Aorta (tissue), 5 donors: ENCODE measurements at regions not wholly inside any gene's neighbourhood (a gene's known extent, or its start where the extent isn't known, plus 50 kb on each side); places are given as distances from the start of the nearest gene placed in this dataset.

ENCODE experiments used
- ATAC-seq: fragments of 200-7000 bp; cut with Tn5 transposase; one replicate; pipeline ENCODE4 v1.9.1; 2022; ENCODE audit warnings: moderate library complexity; ENCODE audit not compliant: low FRiP score
- DNase-seq, 2 donors: peaks; one replicate each; pipeline ENCODE4 v3.0.0-alpha.2; 2020
- H3K27ac ChIP-seq, 2 donors: one replicate each; pipeline ENCODE4 v1.5.1; 2013; ENCODE audit warnings: low read length in 2 of 2, mild to moderate bottlenecking in 2 of 2, moderate library complexity in 2 of 2, control low read depth in 1 of 2, inconsistent platforms in 1 of 2, low read depth in 1 of 2
- H3K27me3 ChIP-seq, 2 donors: one replicate each; pipeline ENCODE4 v1.6.1; 2013; ENCODE audit warnings: control low read depth in 1 of 2, low read length in 1 of 2, mild to moderate bottlenecking in 1 of 2, moderate library complexity in 1 of 2; ENCODE audit not compliant: insufficient read depth in 2 of 2, control insufficient read depth in 1 of 2
- H3K36me3 ChIP-seq, 2 donors: one replicate each; pipeline ENCODE4 v1.6.1; 2013; ENCODE audit warnings: control low read depth in 1 of 2, low read length in 1 of 2, mild to moderate bottlenecking in 1 of 2; ENCODE audit not compliant: insufficient read depth in 2 of 2, control insufficient read depth in 1 of 2
- H3K4me1 ChIP-seq, 2 donors: one replicate each; pipeline ENCODE4 v1.6.1; 2013; ENCODE audit warnings: low read length in 2 of 2, control low read depth in 1 of 2, mild to moderate bottlenecking in 1 of 2, moderate library complexity in 1 of 2; ENCODE audit not compliant: insufficient read depth in 2 of 2, control insufficient read depth in 1 of 2
- H3K4me3 ChIP-seq, 2 donors: one replicate each; pipeline ENCODE4 v1.5.1; 2013; ENCODE audit warnings: low read length in 2 of 2, control low read depth in 1 of 2, mild to moderate bottlenecking in 1 of 2
- H3K9me3 ChIP-seq: one replicate; pipeline ENCODE4 v1.6.1; 2013; ENCODE audit warnings: mild to moderate bottlenecking, low read length; ENCODE audit not compliant: control insufficient read depth
- WGBS, 2 donors: extraction: QIAGEN DNeasy Blood & Tissue Kit; methylation state at CpG; one replicate each; pipeline ENCODE4 v1.1.7; 2013; 5-methylcytosine and 5-hydroxymethylcytosine counted together
- intact Hi-C, 2 donors: fragments of 100-400 bp; cut with DNase I; formaldehyde crosslinking; loops; one replicate each; pipeline versions ENCODE4 v1.14.2 to v1.15.0; 2022
- donor health status: healthy with polysubstance abuse.
- donor health status: Bipolar disorder and iron deficiency.
- donor health status: DM: no; HTN: no; CAD: no.
- donor health status: DM: no; HTN: no; CAD: no.
- donor health status: DM: yes; HTN: yes; CAD: no.

DNA sequence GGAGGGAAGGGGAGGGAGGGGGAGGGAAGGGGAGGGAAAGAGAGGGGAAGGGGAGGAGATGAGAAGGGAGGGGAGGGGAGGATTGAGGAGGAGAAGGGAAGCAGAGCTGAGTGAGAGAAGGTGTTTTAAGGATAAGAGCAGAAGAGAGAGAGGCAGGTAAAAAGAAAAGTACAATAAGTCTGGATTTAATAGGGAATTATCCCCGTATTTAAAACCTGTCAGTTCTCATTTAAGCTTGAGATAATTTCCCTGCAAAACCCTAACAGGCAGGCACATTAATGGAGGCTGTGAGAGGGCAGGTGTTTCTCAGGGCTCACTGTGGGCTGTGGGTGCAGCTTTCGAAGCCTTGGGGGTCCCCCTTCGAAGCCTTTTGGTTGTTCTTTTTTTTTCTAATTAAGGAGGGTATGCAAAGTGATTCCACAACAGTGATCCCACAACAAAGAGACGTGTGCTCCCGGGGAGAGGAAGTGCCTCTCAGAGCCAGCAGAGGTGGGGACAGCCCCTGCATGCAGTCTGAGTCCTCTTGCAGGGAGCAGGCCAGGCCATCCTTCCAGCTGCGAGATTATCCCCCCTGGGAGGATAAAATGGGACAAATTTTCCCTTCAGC lies 317.9 kb upstream of the IRX1 start:
- no peaks in the 10 kb centered on the region for H3K27me3 ChIP-seq
- no peaks in the 10 kb centered on the region for H3K36me3 ChIP-seq
- H3K4me3 ChIP-seq: no peak overlapping the region
- 12 to 13% methylated on average over 6 of the region's 6 CpGs for WGBS, 2 donors
- H3K4me1 ChIP-seq: no peaks in the 10 kb centered on the region
- no peak overlapping the region for H3K27ac ChIP-seq
- intact Hi-C loops: no loop called here
- DNase-seq (no peak), ATAC-seq (no peak)
- peaks cover 2% of the 10 kb centered on the region for H3K9me3 ChIP-seq

DNA sequence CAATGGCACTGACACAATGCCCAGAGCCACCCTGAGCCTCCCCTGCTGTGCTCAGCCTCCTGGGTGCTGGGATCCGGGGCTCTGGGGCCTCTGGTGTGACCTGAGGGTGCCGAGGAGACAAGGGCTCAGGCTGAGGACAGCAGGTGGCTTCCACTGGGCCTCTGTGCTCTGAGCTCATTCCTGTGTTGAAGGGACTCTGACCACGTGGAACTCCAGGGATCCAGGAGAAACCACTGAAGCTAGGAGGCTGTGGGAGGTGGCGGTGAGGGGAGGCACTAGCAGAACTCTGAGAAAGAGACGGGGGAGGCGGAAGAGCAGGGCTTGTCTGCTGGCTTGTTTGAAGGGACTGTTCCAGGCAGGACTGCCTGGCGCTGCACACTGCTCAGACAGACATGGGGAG lies 318.7 kb upstream of the IRX1 start:
- H3K27me3 ChIP-seq: no peaks in the 10 kb centered on the region
- no peaks in the 10 kb centered on the region for H3K36me3 ChIP-seq
- ATAC-seq (no peak), DNase-seq (no peak)
- intact Hi-C loops: no loop called here
- H3K27ac ChIP-seq: no peak overlapping the region
- no peaks in the 10 kb centered on the region for H3K4me1 ChIP-seq
- H3K9me3 ChIP-seq: peaks cover 3% of the 10 kb centered on the region
- no peak overlapping the region for H3K4me3 ChIP-seq
- WGBS, 2 donors: 48 to 62% methylated on average over 7 of the region's 7 CpGs

DNA sequence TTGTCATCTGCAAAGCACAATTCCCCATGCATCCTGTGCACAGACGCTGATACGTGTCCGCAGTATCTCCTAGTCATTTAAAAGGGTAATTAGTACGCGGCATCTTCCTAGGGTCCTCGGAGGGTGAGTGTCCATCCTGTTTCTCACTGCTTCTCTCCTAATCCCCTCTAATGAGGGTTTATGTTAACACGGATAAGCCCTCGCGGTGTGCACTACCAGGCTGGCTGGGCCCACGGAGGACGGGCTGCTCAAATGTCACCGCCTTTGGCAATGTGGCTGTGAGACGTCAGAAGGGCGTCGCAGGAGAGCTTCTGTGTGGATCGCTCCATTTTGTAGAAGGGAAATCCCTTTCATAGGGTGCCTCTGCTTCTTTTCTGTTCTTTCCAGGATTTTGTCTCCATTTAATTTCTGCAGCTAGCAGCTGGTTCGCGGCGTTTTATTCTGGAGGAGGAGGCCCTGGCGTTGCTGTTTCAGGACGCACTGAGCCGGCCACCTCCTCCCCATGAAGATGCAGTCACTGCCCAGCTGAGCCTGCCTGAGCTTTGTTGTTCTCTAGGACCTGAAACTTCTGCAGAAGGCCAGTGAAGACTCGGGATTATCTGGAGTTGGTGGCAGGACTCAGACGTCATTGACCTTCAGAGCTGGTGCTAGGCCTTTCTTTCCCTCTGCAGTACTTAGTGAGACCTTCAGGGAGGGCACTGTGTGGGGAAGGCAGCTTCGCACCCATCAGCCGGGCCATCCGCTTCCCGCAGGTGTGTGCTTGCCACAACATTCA lies 326.1 kb upstream of the IRX1 start:
- H3K27me3 ChIP-seq: no peaks in the 10 kb centered on the region
- 80% methylated on average over 28 of the region's 28 CpGs for WGBS, 2 donors
- ATAC-seq: no peak
- peaks cover 3% of the 10 kb centered on the region for H3K9me3 ChIP-seq
- H3K36me3 ChIP-seq: no peaks in the 10 kb centered on the region
- intact Hi-C loops: no loop called here
- no peak overlapping the region for H3K4me3 ChIP-seq
- H3K4me1 ChIP-seq: no peaks in the 10 kb centered on the region
- DNase-seq: no peak
- no peak overlapping the region for H3K27ac ChIP-seq

DNA sequence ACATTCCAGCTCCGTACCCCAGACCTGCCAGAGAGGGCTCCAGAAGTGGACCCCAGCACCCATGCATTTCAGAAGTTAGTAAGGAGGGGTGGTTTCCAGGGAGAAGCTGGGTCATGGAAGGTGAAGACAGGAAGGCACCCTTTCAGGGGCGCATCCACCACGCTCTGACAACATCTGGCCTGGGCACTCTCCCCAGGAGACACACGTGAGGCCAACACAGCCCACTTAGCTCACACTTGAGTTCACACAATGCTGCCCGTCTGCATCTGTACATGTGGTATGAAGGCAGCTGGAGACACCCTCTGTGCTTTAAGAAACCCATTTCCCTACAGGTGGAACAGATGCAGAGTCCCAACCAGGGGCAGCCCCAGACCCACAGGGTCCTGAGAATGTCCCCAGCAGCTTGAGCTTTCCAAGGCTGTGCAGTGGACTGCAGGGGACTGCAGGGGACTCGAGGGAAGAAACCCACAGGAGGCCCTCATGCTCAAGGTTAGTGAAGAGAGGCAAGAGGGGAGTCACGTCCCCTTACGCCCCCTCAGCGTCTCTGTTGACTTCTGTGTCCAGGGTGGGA lies 326.8 kb upstream of the IRX1 start:
- no peak overlapping the region for H3K4me3 ChIP-seq
- intact Hi-C loops: no loop called here

DNA sequence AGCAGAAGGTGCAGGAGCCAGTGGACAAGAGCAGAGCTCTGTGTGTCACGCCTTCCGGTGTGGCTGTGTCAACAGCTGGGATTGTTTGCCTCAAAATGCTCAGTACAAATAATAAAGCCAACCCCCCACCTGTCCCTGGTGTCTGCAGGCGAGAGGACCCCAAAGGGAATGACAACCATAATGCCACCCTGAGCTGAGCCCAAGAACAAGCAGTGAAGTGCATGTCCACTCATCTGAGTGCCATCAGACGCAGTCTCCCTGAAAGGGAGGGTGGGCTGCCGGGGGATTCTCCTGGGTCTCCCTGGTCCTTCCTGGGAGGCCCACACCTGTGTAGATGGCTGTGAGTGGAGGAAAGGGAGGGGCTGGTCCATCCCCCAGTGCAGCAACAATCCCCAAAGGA lies 328.8 kb upstream of the IRX1 start:
- Histone ChIP-seq H3K27ac (no peak overlapping the region), H3K27me3 (no peaks in the 10 kb centered on the region), H3K4me1 (no peaks in the 10 kb centered on the region), H3K9me3 (no peaks in the 10 kb centered on the region), H3K4me3 (no peak overlapping the region), H3K36me3 (no peaks in the 10 kb centered on the region)
- WGBS, 2 donors: 87 to 90% methylated on average over 5 of the region's 5 CpGs
- ATAC-seq: no peak
- intact Hi-C loops: no loop called here
- DNase-seq: no peak

More for the DNA sequence above, 326.8 kb upstream of the IRX1 start:
- peaks cover 2% of the 10 kb centered on the region for H3K9me3 ChIP-seq
- no peaks in the 10 kb centered on the region for H3K36me3 ChIP-seq
- no peak for ATAC-seq
- no peak overlapping the region for H3K27ac ChIP-seq
- WGBS, 2 donors: 74% methylated on average over 9 of the region's 9 CpGs
- no peak for DNase-seq
- no peaks in the 10 kb centered on the region for H3K27me3 ChIP-seq
- no peaks in the 10 kb centered on the region for H3K4me1 ChIP-seq

DNA sequence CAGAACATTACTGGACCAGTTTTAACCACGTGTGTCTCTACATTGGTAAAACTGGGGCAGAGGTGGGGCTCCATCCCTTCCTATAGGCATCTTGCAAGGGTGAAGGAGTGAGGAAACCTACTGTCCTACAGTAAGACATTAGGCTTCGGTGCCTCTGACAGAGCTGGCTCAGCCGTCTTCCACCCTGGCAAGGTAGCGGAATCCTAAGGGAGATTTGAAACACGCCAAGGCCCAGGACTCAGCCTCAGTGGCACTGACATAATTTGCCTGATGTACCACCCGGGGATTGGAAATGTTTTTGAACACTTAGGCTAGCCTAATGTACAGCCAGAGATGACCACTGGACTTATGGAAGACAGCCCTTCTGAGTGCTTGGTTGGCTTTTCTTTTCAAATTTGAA lies 329.7 kb upstream of the IRX1 start:
- intact Hi-C loops: no loop called here
- H3K9me3 ChIP-seq: no peaks in the 10 kb centered on the region
- no peaks in the 10 kb centered on the region for H3K27me3 ChIP-seq
- DNase-seq: no peak
- WGBS, 2 donors: 74 to 80% methylated on average over 6 of the region's 6 CpGs
- no peak for ATAC-seq
- H3K4me3 ChIP-seq: no peak overlapping the region
- H3K36me3 ChIP-seq: no peaks in the 10 kb centered on the region
- H3K4me1 ChIP-seq: no peaks in the 10 kb centered on the region
- H3K27ac ChIP-seq: no peak overlapping the region

DNA sequence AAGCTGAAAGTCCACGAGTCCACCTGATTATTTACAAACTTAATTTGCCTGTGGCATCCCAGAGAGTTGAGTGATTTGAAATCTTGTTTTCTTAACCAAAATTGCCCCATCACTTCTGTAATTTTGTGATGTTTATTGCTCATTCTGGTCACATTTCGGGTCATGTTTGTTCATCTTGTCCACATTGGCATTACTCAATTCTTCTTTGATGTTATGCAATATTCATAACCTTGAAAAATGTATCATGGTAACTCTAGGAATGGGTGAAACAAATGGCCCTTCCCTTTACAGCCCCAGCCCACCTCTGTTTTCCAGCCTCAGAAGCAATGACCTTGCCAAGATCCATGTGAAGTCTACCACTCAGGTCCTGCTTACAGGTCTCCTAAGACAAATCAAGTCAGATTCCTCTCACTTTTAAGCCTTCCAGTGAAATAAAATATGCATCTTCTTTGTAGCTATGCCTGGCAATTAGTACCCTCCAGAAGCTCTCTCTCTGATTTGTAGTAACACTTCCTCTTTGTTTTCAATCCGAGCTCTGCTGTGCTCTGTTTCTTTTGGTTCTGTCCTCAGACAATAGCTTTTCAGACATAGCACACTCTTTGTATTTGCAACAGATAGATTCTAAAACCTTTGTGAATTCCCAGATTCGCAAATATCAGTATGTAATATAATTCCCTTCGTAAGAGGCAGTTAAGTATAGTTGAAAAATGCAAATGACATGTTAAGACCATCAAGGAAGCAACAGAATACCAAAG lies 330.3 kb upstream of the IRX1 start:
- WGBS, 2 donors: 67 to 72% methylated on average over 5 of the region's 5 CpGs

DNA sequence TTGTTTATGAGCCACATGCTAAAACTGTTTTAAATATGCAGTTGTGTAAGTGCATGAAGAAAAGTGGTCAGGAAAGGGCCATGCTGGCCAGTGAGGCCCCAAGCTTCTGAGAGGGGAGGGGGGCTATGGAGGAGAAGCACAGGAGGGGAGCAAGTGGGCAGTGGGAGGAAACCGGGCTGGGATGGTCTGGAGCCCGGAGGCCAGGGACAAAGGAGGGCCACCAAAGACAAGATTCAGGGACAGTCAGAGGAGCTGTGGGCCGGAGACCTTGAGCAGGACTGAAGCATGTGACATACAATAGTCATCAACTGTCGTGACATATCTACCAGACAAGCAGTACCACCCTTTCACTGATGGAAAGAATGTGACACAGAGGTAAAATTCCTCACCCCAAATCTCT lies 333.2 kb upstream of the IRX1 start:
- ATAC-seq (no peak), DNase-seq (no peak)
- H3K27me3 ChIP-seq: no peaks in the 10 kb centered on the region
- no peak overlapping the region for H3K27ac ChIP-seq
- 70 to 79% methylated on average over 4 of the region's 4 CpGs for WGBS, 2 donors
- no peaks in the 10 kb centered on the region for H3K9me3 ChIP-seq
- H3K4me1 ChIP-seq: no peaks in the 10 kb centered on the region
- H3K4me3 ChIP-seq: no peak overlapping the region
- H3K36me3 ChIP-seq: no peaks in the 10 kb centered on the region
- intact Hi-C loops: no loop called here

More for the DNA sequence above, 330.3 kb upstream of the IRX1 start:
- H3K27me3 ChIP-seq: no peaks in the 10 kb centered on the region
- intact Hi-C loops: no loop called here
- H3K4me3 ChIP-seq: no peak overlapping the region
- H3K36me3 ChIP-seq: no peaks in the 10 kb centered on the region
- H3K27ac ChIP-seq: no peak overlapping the region
- H3K4me1 ChIP-seq: no peaks in the 10 kb centered on the region
- ATAC-seq (no peak), DNase-seq (no peak)
- H3K9me3 ChIP-seq: no peaks in the 10 kb centered on the region
